Activated CD4-positive, alpha-beta T cell treated with anti-CD3 and anti-CD28 coated beads for 36 hours (primary cell): ENCODE measurements at regions not wholly inside any gene's neighbourhood (a gene's known extent, or its start where the extent isn't known, plus 50 kb on each side); places are given as distances from the start of the nearest gene placed in this dataset.
"Not testable (repeated sequence)": the region's sequence is repeated elsewhere in the genome, so short reads cannot be mapped to it uniquely, and the experiment has no call there.

Source experiments
- ATAC-seq: fragments of 200-7000 bp; cut with Tn5 transposase; one replicate; pipeline ENCODE4 v1.10.0; 2021; ENCODE audit warnings: mild to moderate bottlenecking, moderate library complexity
- CTCF ChIA-PET: fragments of 350-600 bp; sonication (Branson Sonifier 250); formaldehyde crosslinking; loops from one replicate; lab custom pipeline; 2021; ENCODE audit warnings: antibody characterized with exemption; lab: Charles Lee
- POLR2A ChIA-PET: fragments of 350-600 bp; sonication (Branson Sonifier 250); formaldehyde crosslinking; loops from one replicate; lab custom pipeline; 2021; ENCODE audit warnings: antibody characterized with exemption, inconsistent platforms; lab: Charles Lee
- DNase-seq: peaks from one replicate; pipeline ENCODE4 v3.0.0-alpha.2; 2020
- H3K27ac Mint-ChIP-seq: one replicate; pipeline ENCODE4 v1.8.0; 2021; ENCODE audit warnings: mixed read lengths
- H3K27me3 Mint-ChIP-seq: one replicate; pipeline ENCODE4 v1.8.0; 2021; ENCODE audit warnings: mixed read lengths
- H3K36me3 Mint-ChIP-seq: one replicate; pipeline ENCODE4 v1.8.0; 2021; ENCODE audit warnings: low read depth, mixed read lengths
- H3K4me1 Mint-ChIP-seq: one replicate; pipeline ENCODE4 v1.8.0; 2021; ENCODE audit warnings: mixed read lengths
- H3K4me3 Mint-ChIP-seq: one replicate; pipeline ENCODE4 v1.8.0; 2021; ENCODE audit warnings: mild to moderate bottlenecking, moderate library complexity, mixed read lengths
- H3K9me3 Mint-ChIP-seq: one replicate; pipeline ENCODE4 v1.8.0; 2021; ENCODE audit warnings: low read depth, mixed read lengths
- intact Hi-C, 2 experiments: fragments of 100-400 bp; cut with DNase I in 1 of 2; cut with micrococcal nuclease in 1 of 2; formaldehyde crosslinking; loops; one replicate each; pipeline versions ENCODE4 v1.14.2 to v1.15.1; 2022 to 2024; cut with DNase I, micrococcal nuclease

GRCh38 chr2:239873656-239874635 is 151.2 kb downstream of the NDUFA10 start:
- H3K27ac Mint-ChIP-seq = no peak overlapping the region
- no peaks in the 10 kb centered on the region for H3K9me3 Mint-ChIP-seq
- DNase-seq (no peak), ATAC-seq (no peak)
- ChIA-PET CTCF (interaction anchor here (0.8 kb wide), 1 partner anchor 153 kb away, joined by 3 read pairs; no protein-coding TSS in a partner anchor), POLR2A (no interaction called here)
- no peaks in the 10 kb centered on the region for H3K4me1 Mint-ChIP-seq
- no peaks in the 10 kb centered on the region for H3K36me3 Mint-ChIP-seq
- no peaks in the 10 kb centered on the region for H3K27me3 Mint-ChIP-seq
- H3K4me3 Mint-ChIP-seq = no peak overlapping the region
- intact Hi-C loops = no loop called here

GRCh38 chr2:239871481-239872435 is 153.4 kb downstream of the NDUFA10 start:
- ATAC-seq (no peak), DNase-seq (no peak)
- Mint-ChIP-seq H3K4me1 (no peaks in the 10 kb centered on the region), H3K27ac (no peak overlapping the region), H3K9me3 (no peaks in the 10 kb centered on the region), H3K36me3 (no peaks in the 10 kb centered on the region), H3K27me3 (no peaks in the 10 kb centered on the region), H3K4me3 (no peak overlapping the region)
- ChIA-PET POLR2A (no interaction called here), CTCF (no interaction called here)
- intact Hi-C loops = no loop called here

GRCh38 chr2:239870863-239871262 is 154.3 kb downstream of the NDUFA10 start:
- H3K9me3 Mint-ChIP-seq = no peaks in the 10 kb centered on the region
- no peak overlapping the region for H3K27ac Mint-ChIP-seq
- ATAC-seq (no peak), DNase-seq (no peak)
- intact Hi-C loops = no loop called here
- H3K4me3 Mint-ChIP-seq = no peak overlapping the region
- H3K27me3 Mint-ChIP-seq = no peaks in the 10 kb centered on the region
- H3K4me1 Mint-ChIP-seq = no peaks in the 10 kb centered on the region
- ChIA-PET POLR2A (no interaction called here), CTCF (no interaction called here)
- no peaks in the 10 kb centered on the region for H3K36me3 Mint-ChIP-seq

- H3K4me1 Mint-ChIP-seq = no peaks in the 10 kb centered on the region
- no peak overlapping the region for H3K4me3 Mint-ChIP-seq
- DNase-seq (no peak), ATAC-seq (no peak)
- intact Hi-C loops = no loop called here
- ChIA-PET POLR2A (no interaction called here), CTCF (no interaction called here)
- no peaks in the 10 kb centered on the region for H3K9me3 Mint-ChIP-seq
- H3K27me3 Mint-ChIP-seq = no peaks in the 10 kb centered on the region
- no peak overlapping the region for H3K27ac Mint-ChIP-seq
- H3K36me3 Mint-ChIP-seq = no peaks in the 10 kb centered on the region
Measured at GRCh38 chr2:239870276-239870675, 154.9 kb downstream of the NDUFA10 start.

GRCh38 chr2:239869272-239870155 is 155.6 kb downstream of the NDUFA10 start:
- Mint-ChIP-seq H3K36me3 (no peaks in the 10 kb centered on the region), H3K4me3 (no peak overlapping the region), H3K4me1 (no peaks in the 10 kb centered on the region), H3K9me3 (no peaks in the 10 kb centered on the region), H3K27me3 (no peaks in the 10 kb centered on the region), H3K27ac (no peak overlapping the region)
- intact Hi-C loops = no loop called here
- DNase-seq = no peak
- POLR2A ChIA-PET = no interaction called here
- no peak for ATAC-seq
- CTCF ChIA-PET = no interaction called here

GRCh38 chr2:239868556-239869181 is 156.5 kb downstream of the NDUFA10 start:
- POLR2A ChIA-PET = no interaction called here
- no peak overlapping the region for H3K4me3 Mint-ChIP-seq
- no peaks in the 10 kb centered on the region for H3K27me3 Mint-ChIP-seq
- no peaks in the 10 kb centered on the region for H3K36me3 Mint-ChIP-seq
- DNase-seq = no peak
- no peak overlapping the region for H3K27ac Mint-ChIP-seq
- no peaks in the 10 kb centered on the region for H3K4me1 Mint-ChIP-seq
- intact Hi-C loops = no loop called here
- CTCF ChIA-PET = no interaction called here
- ATAC-seq = no peak
- no peaks in the 10 kb centered on the region for H3K9me3 Mint-ChIP-seq

- Mint-ChIP-seq H3K36me3 (no peaks in the 10 kb centered on the region), H3K27ac (no peak overlapping the region), H3K27me3 (no peaks in the 10 kb centered on the region), H3K4me1 (peaks cover 8% of the 10 kb centered on the region), H3K4me3 (no peak overlapping the region), H3K9me3 (no peaks in the 10 kb centered on the region)
- intact Hi-C loops = no loop called here
- ATAC-seq (no peak), DNase-seq (no peak)
- POLR2A ChIA-PET = no interaction called here
- CTCF ChIA-PET = no interaction called here
Measured at GRCh38 chr2:239866778-239867177, 158.4 kb downstream of the NDUFA10 start.

- no peaks in the 10 kb centered on the region for H3K36me3 Mint-ChIP-seq
- peaks cover 11% of the 10 kb centered on the region for H3K4me1 Mint-ChIP-seq
- ChIA-PET POLR2A (no interaction called here), CTCF (no interaction called here)
- H3K9me3 Mint-ChIP-seq = no peaks in the 10 kb centered on the region
- ATAC-seq (no peak), DNase-seq (no peak)
- H3K4me3 Mint-ChIP-seq = no peak overlapping the region
- H3K27ac Mint-ChIP-seq = no peak overlapping the region
- H3K27me3 Mint-ChIP-seq = no peaks in the 10 kb centered on the region
- intact Hi-C loops = no loop called here
Measured at GRCh38 chr2:239866350-239866749, 158.8 kb downstream of the NDUFA10 start.

GRCh38 chr2:239865856-239866255 is 159.3 kb downstream of the NDUFA10 start:
- intact Hi-C loops, H3K36me3 Mint-ChIP-seq, H3K4me3 Mint-ChIP-seq, POLR2A ChIA-PET, H3K9me3 Mint-ChIP-seq, H3K27ac Mint-ChIP-seq, H3K27me3 Mint-ChIP-seq, ATAC-seq, CTCF ChIA-PET, DNase-seq: not testable (repeated sequence)
- H3K4me1 Mint-ChIP-seq = peaks cover 11% of the 10 kb centered on the region

- no peak overlapping the region for H3K27ac Mint-ChIP-seq
- no peaks in the 10 kb centered on the region for H3K27me3 Mint-ChIP-seq
- intact Hi-C loops = no loop called here
- POLR2A ChIA-PET = no interaction called here
- no peak for ATAC-seq
- CTCF ChIA-PET = no interaction called here
- H3K4me1 Mint-ChIP-seq = peaks cover 18% of the 10 kb centered on the region
- no peaks in the 10 kb centered on the region for H3K36me3 Mint-ChIP-seq
- no peak for DNase-seq
- no peaks in the 10 kb centered on the region for H3K9me3 Mint-ChIP-seq
- H3K4me3 Mint-ChIP-seq = no peak overlapping the region
Measured at GRCh38 chr2:239865059-239865639, 160.0 kb downstream of the NDUFA10 start.
